ENCODE measurements at regions not wholly inside any gene's neighbourhood (a gene's known extent, or its start where the extent isn't known, plus 50 kb on each side); places are given as distances from the start of the nearest gene placed in this dataset.

DNA sequence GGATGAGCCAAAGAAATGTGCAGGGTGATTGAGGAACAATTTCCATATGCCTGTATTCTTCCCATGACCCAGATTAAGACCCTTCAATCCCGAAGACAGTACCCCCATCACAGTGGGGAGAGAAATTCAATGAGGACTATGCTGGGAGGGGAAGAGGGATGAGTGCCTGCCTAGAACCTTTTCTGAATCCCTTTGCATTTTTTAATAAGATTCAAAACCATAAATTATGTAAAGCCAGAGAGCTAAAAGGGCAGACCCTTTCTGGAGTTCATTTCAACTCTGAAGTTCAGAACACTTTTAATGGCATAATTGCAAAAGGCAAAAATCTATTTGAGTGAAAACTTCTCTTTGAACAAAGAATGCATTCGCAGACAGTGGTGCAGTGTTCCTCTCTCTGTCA is 529.5 kb downstream of the NTRK3 start:
- TF ChIP-seq ARNTL (CRISPR knock-in tag; IDR thresholded peaks at IDR 0.05; ENCODE audit: borderline replicate concordance, low read depth), result no peak
- no peak for TF ChIP-seq ZNF70 (CRISPR knock-in tag; IDR thresholded peaks at IDR 0.05)
- TF ChIP-seq CSDC2 (CRISPR knock-in tag; IDR thresholded peaks at IDR 0.05), result no peak
- TF ChIP-seq GLIS3 (CRISPR knock-in tag; IDR thresholded peaks at IDR 0.05), result no peak
- TF ChIP-seq, protein P1, sequence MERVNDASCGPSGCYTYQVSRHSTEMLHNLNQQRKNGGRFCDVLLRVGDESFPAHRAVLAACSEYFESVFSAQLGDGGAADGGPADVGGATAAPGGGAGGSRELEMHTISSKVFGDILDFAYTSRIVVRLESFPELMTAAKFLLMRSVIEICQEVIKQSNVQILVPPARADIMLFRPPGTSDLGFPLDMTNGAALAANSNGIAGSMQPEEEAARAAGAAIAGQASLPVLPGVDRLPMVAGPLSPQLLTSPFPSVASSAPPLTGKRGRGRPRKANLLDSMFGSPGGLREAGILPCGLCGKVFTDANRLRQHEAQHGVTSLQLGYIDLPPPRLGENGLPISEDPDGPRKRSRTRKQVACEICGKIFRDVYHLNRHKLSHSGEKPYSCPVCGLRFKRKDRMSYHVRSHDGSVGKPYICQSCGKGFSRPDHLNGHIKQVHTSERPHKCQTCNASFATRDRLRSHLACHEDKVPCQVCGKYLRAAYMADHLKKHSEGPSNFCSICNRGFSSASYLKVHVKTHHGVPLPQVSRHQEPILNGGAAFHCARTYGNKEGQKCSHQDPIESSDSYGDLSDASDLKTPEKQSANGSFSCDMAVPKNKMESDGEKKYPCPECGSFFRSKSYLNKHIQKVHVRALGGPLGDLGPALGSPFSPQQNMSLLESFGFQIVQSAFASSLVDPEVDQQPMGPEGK (CRISPR knock-in tag; IDR thresholded peaks at IDR 0.05; ENCODE audit: borderline replicate concordance), result no peak
- no peak for TF ChIP-seq ZFP3 (CRISPR knock-in tag; IDR thresholded peaks at IDR 0.05)
- TF ChIP-seq, protein P2, sequence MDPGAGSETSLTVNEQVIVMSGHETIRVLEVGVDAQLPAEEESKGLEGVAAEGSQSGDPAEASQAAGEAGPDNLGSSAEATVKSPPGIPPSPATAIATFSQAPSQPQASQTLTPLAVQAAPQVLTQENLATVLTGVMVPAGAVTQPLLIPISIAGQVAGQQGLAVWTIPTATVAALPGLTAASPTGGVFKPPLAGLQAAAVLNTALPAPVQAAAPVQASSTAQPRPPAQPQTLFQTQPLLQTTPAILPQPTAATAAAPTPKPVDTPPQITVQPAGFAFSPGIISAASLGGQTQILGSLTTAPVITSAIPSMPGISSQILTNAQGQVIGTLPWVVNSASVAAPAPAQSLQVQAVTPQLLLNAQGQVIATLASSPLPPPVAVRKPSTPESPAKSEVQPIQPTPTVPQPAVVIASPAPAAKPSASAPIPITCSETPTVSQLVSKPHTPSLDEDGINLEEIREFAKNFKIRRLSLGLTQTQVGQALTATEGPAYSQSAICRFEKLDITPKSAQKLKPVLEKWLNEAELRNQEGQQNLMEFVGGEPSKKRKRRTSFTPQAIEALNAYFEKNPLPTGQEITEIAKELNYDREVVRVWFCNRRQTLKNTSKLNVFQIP (CRISPR knock-in tag; IDR thresholded peaks at IDR 0.05; ENCODE audit: borderline replicate concordance, low read depth), result no peak
- no peak for TF ChIP-seq TOX (CRISPR knock-in tag; IDR thresholded peaks at IDR 0.05; ENCODE audit: borderline replicate concordance)

All from SK-N-SH treated with all-trans-retinoic acid at 6 μM for 48 hours (cell line).